ENCODE measurements at regions not wholly inside any gene's neighbourhood (a gene's known extent, or its start where the extent isn't known, plus 50 kb on each side); places are given as distances from the start of the nearest gene placed in this dataset.
"Not testable (repeated sequence)": the region's sequence is repeated elsewhere in the genome, so short reads cannot be mapped to it uniquely, and the experiment has no call there.

GRCh38 chr16:73949574-73950320, 346.9 kb upstream of the PSMD7 start:
- no peak for DNase-seq

GRCh38 chr16:73945631-73946030, 351.0 kb upstream of the PSMD7 start:
- DNase-seq = no peak

DNA sequence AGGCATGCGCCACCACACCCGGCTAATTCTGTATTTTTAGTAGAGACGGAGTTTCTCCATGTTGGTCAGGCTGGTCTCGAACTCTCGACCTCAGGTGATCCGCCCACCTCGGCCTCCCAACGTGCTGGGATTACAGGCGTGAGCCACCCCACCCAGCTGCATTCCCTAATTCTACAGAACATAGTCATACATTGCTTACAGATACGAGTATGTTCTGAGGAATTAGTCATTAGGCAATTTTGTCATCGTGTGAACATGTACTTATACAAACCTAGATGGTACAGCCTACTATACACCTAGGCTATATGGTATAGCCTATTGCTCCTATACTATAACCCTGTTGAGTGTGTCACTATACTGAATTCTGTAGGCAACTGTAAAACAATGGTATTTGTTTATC, 353.4 kb upstream of the PSMD7 start:
- DNase-seq = not testable (repeated sequence)

- not testable (repeated sequence) for DNase-seq
Measured at GRCh38 chr16:73940786-73941185, 355.8 kb upstream of the PSMD7 start.

DNA sequence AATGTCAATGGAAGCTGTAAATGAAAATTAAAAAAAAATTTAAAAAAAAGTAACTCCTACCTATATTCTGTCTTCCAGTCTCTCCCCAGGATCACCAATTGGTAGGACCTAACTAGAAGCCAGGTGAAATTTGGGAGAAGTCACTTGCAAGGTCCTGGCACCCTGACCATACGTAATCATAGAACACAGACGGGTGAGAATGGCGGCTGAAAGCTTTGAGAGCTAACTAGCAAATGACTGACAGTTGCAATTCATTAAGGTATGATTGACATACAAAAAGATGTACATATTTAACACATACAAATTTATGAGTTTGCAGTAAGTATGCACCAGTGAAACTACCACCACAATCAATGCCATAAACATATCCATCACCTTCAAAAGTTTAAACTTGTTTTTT, 372.7 kb upstream of the PSMD7 start:
- DNase-seq = no peak

GRCh38 chr16:73921295-73921694, 375.3 kb upstream of the PSMD7 start:
- no peak for DNase-seq

GRCh38 chr16:73916829-73917594, 379.6 kb upstream of the PSMD7 start:
- DNase-seq = no peak

GRCh38 chr16:73915935-73916334, 380.7 kb upstream of the PSMD7 start:
- DNase-seq = no peak

DNA sequence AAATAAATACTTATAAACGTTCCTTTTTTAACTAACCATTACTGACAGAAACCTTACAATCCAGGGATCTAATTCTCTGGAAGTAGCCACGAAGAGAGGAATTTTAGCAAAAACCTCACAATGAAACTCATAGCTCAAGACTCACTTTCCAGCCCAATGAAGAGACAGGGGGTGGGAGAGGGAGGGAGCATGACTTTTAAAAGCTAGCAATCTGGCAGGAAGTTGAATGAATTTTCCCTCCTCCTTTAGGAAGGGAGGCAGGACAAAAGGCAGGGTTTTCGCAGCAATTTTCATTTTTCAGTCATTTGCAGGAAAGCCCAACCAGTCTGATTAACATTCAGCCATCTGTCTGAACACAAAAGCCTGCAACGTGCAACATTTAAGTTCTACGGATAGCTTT, 381.5 kb upstream of the PSMD7 start:
- no peak for DNase-seq

- DNase-seq = no peak
Measured at GRCh38 chr16:73912850-73913249, 383.8 kb upstream of the PSMD7 start.

DNA sequence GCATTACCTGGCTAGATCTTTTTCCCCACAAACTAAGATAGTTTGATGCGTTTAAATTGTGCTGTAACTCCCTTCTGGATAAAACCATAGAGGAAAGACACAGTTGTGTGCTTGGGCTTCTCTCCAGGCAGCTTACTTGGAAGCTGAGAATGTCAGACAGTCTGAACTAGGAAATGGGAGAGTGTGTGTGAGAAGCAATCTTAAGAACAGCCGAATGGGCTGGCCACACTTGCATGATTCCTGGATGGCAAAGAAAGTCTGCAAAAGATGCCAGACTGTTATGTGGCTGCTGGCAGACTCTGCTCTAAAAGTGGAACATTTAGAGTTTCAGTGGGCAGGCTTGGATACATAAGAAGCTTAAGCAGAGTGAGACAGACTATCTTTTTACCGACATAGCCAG, 384.3 kb upstream of the PSMD7 start:
- no peak for DNase-seq

- DNase-seq = no peak
Measured at GRCh38 chr16:73909529-73910035, 387.0 kb upstream of the PSMD7 start.

DNA sequence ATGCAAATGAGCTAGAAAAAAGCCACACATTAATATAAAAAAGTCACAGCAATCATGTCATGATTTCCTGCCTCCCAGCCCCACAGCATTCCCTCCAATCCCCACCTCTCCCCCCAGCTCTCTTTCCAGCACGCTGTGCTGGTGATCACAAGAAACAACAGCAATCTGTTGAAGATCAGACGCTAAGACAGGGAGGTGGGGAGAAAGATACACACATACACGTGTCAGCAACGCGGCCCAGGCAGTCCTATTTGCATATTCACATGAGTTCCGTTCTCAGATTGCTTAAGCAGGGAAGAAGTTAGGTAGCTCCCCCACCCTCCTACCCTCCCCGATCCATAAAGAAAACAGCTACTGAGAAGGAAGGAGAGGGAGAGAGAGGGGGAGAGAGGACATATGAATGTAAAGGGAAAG, 405.5 kb upstream of the PSMD7 start:
- DNase-seq = no peak

DNA sequence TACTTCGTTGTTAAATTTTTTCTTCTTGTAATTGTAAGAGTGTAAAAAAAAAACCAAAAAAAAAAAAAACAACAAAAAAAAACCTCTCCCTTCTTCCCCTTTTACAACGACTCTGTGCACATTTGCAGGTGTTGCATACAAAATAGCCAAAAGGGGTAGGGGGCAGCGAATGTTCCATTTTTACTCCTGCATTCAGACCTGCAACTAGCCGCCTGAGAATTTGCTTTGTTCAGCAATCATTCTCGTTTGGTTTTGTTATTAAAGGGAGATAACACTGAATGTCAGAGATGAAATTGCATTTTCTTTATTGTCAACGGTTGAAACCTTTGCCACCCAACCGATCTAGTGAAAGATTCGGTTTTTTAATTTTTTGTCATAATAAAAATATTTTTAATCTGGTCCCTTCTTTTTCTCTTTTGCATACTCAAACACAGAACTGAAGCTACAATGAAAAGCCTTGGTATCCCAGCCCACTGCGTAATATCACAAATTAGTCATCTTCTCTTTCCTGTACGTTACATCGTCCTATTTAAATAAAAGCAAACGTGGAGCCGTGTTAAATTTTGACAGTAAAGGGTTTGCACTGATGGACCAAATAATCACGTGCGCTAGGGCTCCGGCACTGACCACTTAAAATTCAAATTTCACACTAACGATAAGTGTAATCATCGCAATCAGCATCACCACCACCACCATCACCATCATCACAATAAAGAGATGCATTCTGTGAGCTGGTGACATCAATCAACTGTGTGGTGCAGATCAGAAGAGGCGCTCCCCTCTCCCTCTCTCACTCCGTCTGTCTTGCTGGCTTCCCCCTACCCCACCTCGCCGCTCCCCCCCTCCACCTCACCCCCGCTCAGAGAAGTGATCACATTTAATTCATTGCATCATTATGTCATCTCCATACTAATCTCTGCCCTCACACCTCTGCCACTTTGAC, 406.2 kb upstream of the PSMD7 start:
- DNase-seq = peak; percentile 11

GRCh38 chr16:73888840-73889490, 407.6 kb upstream of the PSMD7 start:
- DNase-seq = no peak

- no peak for DNase-seq
Measured at GRCh38 chr16:73887911-73888310, 408.7 kb upstream of the PSMD7 start.

DNA sequence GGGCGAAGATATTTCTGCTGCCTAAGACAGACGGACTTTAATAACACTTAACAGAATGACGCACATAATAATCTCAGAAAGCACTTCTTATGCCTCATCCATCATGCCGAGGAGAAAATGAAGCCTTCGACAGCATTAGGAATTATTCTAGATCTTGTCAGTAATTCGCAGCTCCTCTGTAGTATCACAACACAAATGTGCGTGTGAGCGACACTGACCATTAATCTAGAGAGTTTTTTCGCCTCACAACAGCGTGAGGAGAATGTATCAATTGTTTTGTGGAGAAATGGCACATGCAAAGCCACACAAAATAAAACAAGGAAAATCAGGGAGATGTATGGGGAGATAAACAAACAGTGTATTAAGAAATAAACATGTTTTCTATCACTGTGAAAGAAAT, 410.2 kb upstream of the PSMD7 start:
- no peak for DNase-seq

GRCh38 chr16:73885319-73885718, 411.3 kb upstream of the PSMD7 start:
- DNase-seq = no peak

DNA sequence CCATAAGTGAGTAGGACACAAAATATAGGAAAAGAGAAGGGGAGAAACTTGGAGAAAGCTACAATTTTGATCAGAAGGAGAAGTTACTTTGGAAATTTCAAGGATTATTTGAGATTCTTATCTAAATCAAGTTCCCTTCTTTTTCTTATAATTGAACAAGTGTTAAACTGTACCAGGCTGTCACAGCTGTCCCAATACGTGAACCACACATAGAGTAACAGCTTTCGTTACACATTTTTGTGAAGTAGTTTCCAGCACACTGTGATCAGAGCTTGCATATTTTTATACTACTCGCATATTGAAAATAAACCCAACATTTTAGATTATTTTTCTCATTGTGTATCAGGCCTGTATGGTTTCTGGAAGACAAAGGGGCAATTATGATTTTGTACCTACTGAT, 412.8 kb upstream of the PSMD7 start:
- DNase-seq = no peak

DNA sequence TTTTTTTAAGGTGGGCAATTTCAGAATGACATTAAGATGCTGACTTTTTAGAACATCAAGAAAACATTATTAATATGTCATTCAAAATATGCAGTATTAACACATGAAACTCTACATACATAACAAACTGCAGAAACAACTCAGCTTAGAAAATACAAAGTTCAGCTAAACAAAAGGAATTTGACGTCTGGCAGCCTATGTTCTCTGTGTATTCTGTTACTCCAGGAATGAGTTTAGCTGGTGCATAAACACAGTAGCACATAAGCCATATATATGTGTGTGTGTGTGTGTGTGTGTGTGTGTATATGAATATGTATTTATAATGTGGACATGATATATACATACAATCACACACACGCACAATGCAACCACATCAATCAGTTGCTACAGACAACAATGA, 413.5 kb upstream of the PSMD7 start:
- DNase-seq = no peak

DNA sequence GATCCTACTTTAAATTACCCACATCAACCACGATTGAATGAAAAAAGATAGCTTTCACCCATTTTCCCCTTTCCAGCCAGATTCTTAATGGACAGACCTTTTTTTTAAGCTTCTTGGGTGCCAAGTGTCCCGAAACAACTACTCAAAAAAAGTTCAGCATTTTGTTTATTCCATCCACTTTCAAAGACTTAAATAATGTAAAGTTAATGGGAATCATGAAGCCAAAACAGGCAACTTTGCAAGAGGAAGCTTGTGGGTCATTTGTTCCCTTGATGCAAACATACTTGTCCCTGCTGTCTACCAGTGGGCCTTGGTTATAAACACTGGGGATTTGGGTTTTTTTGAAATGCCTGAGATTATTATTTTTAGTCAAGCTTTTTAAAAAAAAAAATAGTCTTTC, 414.0 kb upstream of the PSMD7 start:
- DNase-seq = no peak

- DNase-seq = no peak
Measured at GRCh38 chr16:73882033-73882432, 414.6 kb upstream of the PSMD7 start.

- DNase-seq = no peak
Measured at GRCh38 chr16:73879621-73880020, 417.0 kb upstream of the PSMD7 start.
